WI38 (cell line): ENCODE measurements at regions not wholly inside any gene's neighbourhood (a gene's known extent, or its start where the extent isn't known, plus 50 kb on each side); places are given as distances from the start of the nearest gene placed in this dataset.

Experiments
- H3K4me3 ChIP-seq: 2 replicates; pipeline ENCODE4 v1.5.1; 2011; ENCODE audit warnings: low read depth, mild to moderate bottlenecking, control low read depth, low read length
- CTCF ChIP-seq: IDR thresholded peaks from 2 replicates; pipeline ENCODE4 v1.5.1; 2012; ENCODE audit warnings: low read depth, mild to moderate bottlenecking, control low read depth, low read length

- TF ChIP-seq CTCF: no peak
- no peak overlapping the region for H3K4me3 ChIP-seq
Measured at GRCh38 chr11:112769584-112769983, 191.6 kb upstream of the NCAM1 start.

GRCh38 chr11:112770033-112770432, 191.2 kb upstream of the NCAM1 start:
- no peak for TF ChIP-seq CTCF
- no peak overlapping the region for H3K4me3 ChIP-seq

- no peak overlapping the region for H3K4me3 ChIP-seq
- TF ChIP-seq CTCF: no peak
Measured at GRCh38 chr11:112770487-112770886, 190.7 kb upstream of the NCAM1 start.

GRCh38 chr11:112771851-112772250, 189.4 kb upstream of the NCAM1 start:
- no peak for TF ChIP-seq CTCF
- H3K4me3 ChIP-seq: no peak overlapping the region

GRCh38 chr11:112773264-112773663, 188.0 kb upstream of the NCAM1 start:
- TF ChIP-seq CTCF: no peak

GRCh38 chr11:112776834-112777233, 184.4 kb upstream of the NCAM1 start:
- no peak for TF ChIP-seq CTCF
- no peak overlapping the region for H3K4me3 ChIP-seq

More at GRCh38 chr11:112773264-112773663, 188.0 kb upstream of the NCAM1 start:
- H3K4me3 ChIP-seq: no peak overlapping the region

GRCh38 chr11:112777283-112777751, 183.9 kb upstream of the NCAM1 start:
- TF ChIP-seq CTCF: no peak

More at GRCh38 chr11:112777283-112777751, 183.9 kb upstream of the NCAM1 start:
- no peak overlapping the region for H3K4me3 ChIP-seq
